GM19328 (cell line): ENCODE measurements at regions not wholly inside any gene's neighbourhood (a gene's known extent, or its start where the extent isn't known, plus 50 kb on each side); places are given as distances from the start of the nearest gene placed in this dataset.

Experiments used
- ATAC-seq: cut with Tn5 transposase; IDR thresholded peaks from one replicate; pipeline ENCODE4 v1.9.1; 2021; ENCODE audit warnings: mild to moderate bottlenecking, moderate library complexity; ENCODE audit not compliant: unreplicated experiment

- no peak for ATAC-seq
Observed at GRCh38 chr7:46233585-46234329, 312.7 kb upstream of the IGFBP3 start.

- no peak for ATAC-seq
Observed at GRCh38 chr7:46230990-46231305, 309.9 kb upstream of the IGFBP3 start.

- ATAC-seq, result no peak
Observed at GRCh38 chr7:46230298-46230989, 309.4 kb upstream of the IGFBP3 start.

- no peak for ATAC-seq
Observed at GRCh38 chr7:46229409-46229808, 308.3 kb upstream of the IGFBP3 start.

- ATAC-seq, result no peak
Observed at GRCh38 chr7:46226860-46227259, 305.8 kb upstream of the IGFBP3 start.

- ATAC-seq, result no peak
Observed at GRCh38 chr7:46224363-46224762, 303.3 kb upstream of the IGFBP3 start.

GRCh38 chr7:46220066-46220630 is 299.1 kb upstream of the IGFBP3 start:
- no peak for ATAC-seq

- ATAC-seq, result no peak
Observed at GRCh38 chr7:46218461-46219200, 297.6 kb upstream of the IGFBP3 start.

- ATAC-seq, result no peak
Observed at GRCh38 chr7:46215987-46216567, 295.0 kb upstream of the IGFBP3 start.

GRCh38 chr7:46214526-46214925 is 293.5 kb upstream of the IGFBP3 start:
- ATAC-seq, result no peak

- no peak for ATAC-seq
Observed at GRCh38 chr7:46213154-46213537, 292.1 kb upstream of the IGFBP3 start.

- ATAC-seq, result no peak
Observed at GRCh38 chr7:46212425-46213153, 291.5 kb upstream of the IGFBP3 start.

- ATAC-seq, result no peak
Observed at GRCh38 chr7:46210467-46210866, 289.4 kb upstream of the IGFBP3 start.

GRCh38 chr7:46209611-46210388 is 288.7 kb upstream of the IGFBP3 start:
- ATAC-seq, result no peak

- no peak for ATAC-seq
Observed at GRCh38 chr7:46208635-46209525, 287.8 kb upstream of the IGFBP3 start.

- ATAC-seq, result no peak
Observed at GRCh38 chr7:46207931-46208634, 287.0 kb upstream of the IGFBP3 start.

GRCh38 chr7:46206476-46207060 is 285.5 kb upstream of the IGFBP3 start:
- ATAC-seq, result no peak

- no peak for ATAC-seq
Observed at GRCh38 chr7:46205478-46205877, 284.4 kb upstream of the IGFBP3 start.
